HFFc6 (cell line): ENCODE measurements at regions not wholly inside any gene's neighbourhood (a gene's known extent, or its start where the extent isn't known, plus 50 kb on each side); places are given as distances from the start of the nearest gene placed in this dataset.

Experiments used
- DNase-seq: peaks from one replicate; pipeline ENCODE4 v3.0.0-alpha.2; 2018
- H3K27ac Mint-ChIP-seq: 2 replicates; pipeline ENCODE4 v1.8.0; 2020; ENCODE audit warnings: mild to moderate bottlenecking, mixed read lengths
- H3K27me3 Mint-ChIP-seq: 2 replicates; pipeline ENCODE4 v1.8.0; 2021; ENCODE audit warnings: mild to moderate bottlenecking, moderate library complexity, mixed read lengths; ENCODE audit not compliant: insufficient read depth
- H3K36me3 Mint-ChIP-seq: 2 replicates; pipeline ENCODE4 v1.8.0; 2021; ENCODE audit warnings: low read depth, mixed read lengths
- H3K4me1 Mint-ChIP-seq: 2 replicates; pipeline ENCODE4 v1.8.0; 2020; ENCODE audit warnings: low read depth, mixed read lengths
- H3K4me3 Mint-ChIP-seq: 2 replicates; pipeline ENCODE4 v1.8.0; 2020; ENCODE audit warnings: mild to moderate bottlenecking, moderate library complexity, mixed read lengths
- H3K9me3 Mint-ChIP-seq: 2 replicates; pipeline ENCODE4 v1.8.0; 2020; ENCODE audit warnings: mild to moderate bottlenecking, mixed read lengths
- TF ChIP-seq, protein P1 (sequence below): fragments of 200-600 bp; sonication (generic); IDR thresholded peaks from 2 replicates; pipeline ENCODE4 v1.5.0; 2021; ENCODE audit warnings: antibody characterized with exemption, mild to moderate bottlenecking

DNA sequence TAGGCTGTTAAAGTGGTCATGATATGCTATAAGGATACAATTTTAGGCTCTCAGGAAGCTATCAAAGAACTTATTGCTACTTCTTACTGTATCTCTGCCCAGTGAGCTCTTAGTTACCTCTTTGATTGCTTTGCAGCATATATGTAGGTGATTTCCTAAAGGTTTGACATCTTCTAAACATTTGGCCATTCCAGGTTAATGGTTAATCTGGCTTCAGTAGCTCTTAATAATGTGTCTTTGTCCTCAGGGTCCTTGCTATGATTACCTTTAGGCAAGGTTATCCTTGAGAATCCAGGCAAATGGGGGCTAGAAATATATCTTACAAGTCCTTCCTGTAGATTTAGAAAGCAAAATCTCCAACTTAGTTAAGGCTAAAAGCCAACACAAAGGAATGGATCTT is 575.4 kb downstream of the TFAP2B start:
- H3K9me3 Mint-ChIP-seq, result peaks cover 21% of the 10 kb centered on the region
- no peak for DNase-seq
- TF ChIP-seq, protein P1, sequence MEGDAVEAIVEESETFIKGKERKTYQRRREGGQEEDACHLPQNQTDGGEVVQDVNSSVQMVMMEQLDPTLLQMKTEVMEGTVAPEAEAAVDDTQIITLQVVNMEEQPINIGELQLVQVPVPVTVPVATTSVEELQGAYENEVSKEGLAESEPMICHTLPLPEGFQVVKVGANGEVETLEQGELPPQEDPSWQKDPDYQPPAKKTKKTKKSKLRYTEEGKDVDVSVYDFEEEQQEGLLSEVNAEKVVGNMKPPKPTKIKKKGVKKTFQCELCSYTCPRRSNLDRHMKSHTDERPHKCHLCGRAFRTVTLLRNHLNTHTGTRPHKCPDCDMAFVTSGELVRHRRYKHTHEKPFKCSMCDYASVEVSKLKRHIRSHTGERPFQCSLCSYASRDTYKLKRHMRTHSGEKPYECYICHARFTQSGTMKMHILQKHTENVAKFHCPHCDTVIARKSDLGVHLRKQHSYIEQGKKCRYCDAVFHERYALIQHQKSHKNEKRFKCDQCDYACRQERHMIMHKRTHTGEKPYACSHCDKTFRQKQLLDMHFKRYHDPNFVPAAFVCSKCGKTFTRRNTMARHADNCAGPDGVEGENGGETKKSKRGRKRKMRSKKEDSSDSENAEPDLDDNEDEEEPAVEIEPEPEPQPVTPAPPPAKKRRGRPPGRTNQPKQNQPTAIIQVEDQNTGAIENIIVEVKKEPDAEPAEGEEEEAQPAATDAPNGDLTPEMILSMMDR, result no peak
- no peaks in the 10 kb centered on the region for H3K27me3 Mint-ChIP-seq
- no peaks in the 10 kb centered on the region for H3K4me1 Mint-ChIP-seq
- no peak overlapping the region for H3K27ac Mint-ChIP-seq
- no peaks in the 10 kb centered on the region for H3K36me3 Mint-ChIP-seq
- no peak overlapping the region for H3K4me3 Mint-ChIP-seq

DNA sequence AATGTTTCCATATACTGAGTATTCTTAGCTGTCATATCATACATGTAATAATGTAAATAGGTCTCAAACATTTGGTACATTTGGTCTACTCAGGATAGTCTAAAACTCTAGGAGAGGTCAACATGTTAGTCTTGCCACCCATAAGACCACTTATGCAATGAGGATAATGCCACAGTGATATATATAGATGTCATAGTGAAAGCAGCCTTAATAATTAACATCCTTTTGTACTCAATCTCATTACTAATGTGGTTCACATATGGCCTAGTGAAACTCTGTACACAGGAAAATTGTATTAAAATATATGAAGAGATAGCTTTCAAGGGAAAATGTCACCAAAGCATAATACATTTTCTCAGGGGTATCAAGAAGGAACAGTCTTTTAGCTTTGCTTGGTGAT is 577.9 kb downstream of the TFAP2B start:
- Mint-ChIP-seq H3K9me3 (peaks cover 14% of the 10 kb centered on the region), H3K27me3 (no peaks in the 10 kb centered on the region), H3K27ac (no peak overlapping the region), H3K36me3 (no peaks in the 10 kb centered on the region), H3K4me3 (no peak overlapping the region), H3K4me1 (no peaks in the 10 kb centered on the region)
- TF ChIP-seq, protein P1, result no peak
- DNase-seq, result no peak

DNA sequence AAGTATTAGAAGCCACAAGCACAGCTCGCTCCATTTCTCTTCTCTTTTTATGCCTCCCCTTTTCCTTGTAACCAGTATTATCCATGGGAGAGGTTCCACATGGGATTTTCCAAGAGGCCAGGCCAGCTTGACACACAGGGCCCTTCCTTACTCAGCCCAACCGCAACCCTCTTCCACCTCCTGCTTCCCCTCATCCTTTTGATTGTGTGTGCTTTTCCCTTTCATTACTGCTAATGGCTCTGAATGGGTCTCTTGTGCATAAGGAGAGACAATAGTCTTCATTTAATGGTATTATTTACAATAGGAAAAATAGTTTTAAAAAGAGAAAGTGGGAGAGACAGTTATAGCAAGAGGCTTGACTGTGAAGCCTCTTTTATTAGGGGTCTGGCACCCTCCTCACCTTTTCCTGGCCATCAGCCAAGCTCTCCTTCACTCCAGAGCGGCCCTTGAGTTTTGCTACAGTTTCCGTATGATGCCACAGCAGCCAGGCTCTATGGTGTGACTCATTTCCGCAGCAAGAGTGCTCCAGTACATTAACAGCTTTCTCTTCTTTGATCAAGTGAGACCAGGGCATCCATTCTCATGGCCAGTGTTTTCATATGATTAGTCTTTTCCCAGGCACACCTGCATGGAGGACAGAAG is 579.5 kb downstream of the TFAP2B start:
- Mint-ChIP-seq H3K4me1 (no peaks in the 10 kb centered on the region), H3K36me3 (no peaks in the 10 kb centered on the region), H3K9me3 (peaks cover 6% of the 10 kb centered on the region; the same call in 1 of the 2 replicates), H3K27ac (no peak overlapping the region), H3K4me3 (no peak overlapping the region), H3K27me3 (no peaks in the 10 kb centered on the region)
- TF ChIP-seq, protein P1, result no peak
- DNase-seq, result no peak

DNA sequence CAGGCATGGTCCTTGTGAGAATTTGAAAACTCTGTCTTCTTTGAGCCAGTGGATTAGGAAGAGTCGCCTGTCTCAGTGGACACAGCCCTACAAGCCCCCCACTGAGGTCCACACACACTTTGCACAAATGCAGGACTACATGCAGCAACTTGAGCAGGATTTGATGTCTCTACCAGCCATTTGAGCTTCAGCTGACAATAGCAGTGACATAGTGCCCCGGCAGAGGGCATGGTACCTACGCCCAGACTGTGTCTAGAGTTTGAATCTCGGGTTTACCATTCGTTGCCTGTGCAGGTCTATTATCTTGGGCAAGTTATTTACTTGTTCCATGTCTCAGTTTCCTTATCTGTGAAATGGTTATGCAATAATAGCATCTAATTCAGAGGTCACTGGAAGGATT is 580.1 kb downstream of the TFAP2B start:
- no peaks in the 10 kb centered on the region for H3K27me3 Mint-ChIP-seq
- H3K4me1 Mint-ChIP-seq, result no peaks in the 10 kb centered on the region
- H3K9me3 Mint-ChIP-seq, result peaks cover under 1% of the 10 kb centered on the region; the same call in 1 of the 2 replicates

DNA sequence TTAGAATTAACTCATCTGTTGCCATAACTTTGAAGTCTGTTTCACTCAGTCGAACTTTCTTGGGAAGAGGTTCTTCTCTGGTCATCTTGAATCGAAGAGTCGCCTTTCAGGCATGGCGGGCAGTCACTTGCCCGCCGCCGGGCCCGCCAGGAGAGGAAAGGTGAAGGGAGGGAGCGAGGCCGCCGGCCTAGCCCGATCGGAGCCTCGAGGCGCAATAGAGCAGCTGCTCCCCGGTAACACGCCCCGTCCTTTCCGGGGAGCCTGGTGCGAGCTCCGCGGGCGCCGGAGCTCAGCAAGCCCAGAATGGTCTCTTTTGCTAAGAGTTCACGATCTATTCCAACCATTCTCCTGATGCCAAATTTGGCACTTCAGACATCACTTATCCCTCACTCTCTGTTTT is 591.8 kb downstream of the TFAP2B start:
- no peak overlapping the region for H3K4me3 Mint-ChIP-seq
- H3K36me3 Mint-ChIP-seq, result peaks cover 5% of the 10 kb centered on the region
- peaks cover 3% of the 10 kb centered on the region; the same call in 1 of the 2 replicates for H3K27me3 Mint-ChIP-seq
- no peaks in the 10 kb centered on the region for H3K4me1 Mint-ChIP-seq
- no peak overlapping the region for H3K27ac Mint-ChIP-seq
- no peak for DNase-seq
- H3K9me3 Mint-ChIP-seq, result peaks cover 53% of the 10 kb centered on the region
- TF ChIP-seq, protein P1, result no peak

More for the DNA sequence above, 580.1 kb downstream of the TFAP2B start:
- DNase-seq, result no peak
- H3K4me3 Mint-ChIP-seq, result no peak overlapping the region
- no peak overlapping the region for H3K27ac Mint-ChIP-seq
- H3K36me3 Mint-ChIP-seq, result no peaks in the 10 kb centered on the region
- TF ChIP-seq, protein P1, result no peak
